HG03280 (cell line): ENCODE measurements at regions not wholly inside any gene's neighbourhood (a gene's known extent, or its start where the extent isn't known, plus 50 kb on each side); places are given as distances from the start of the nearest gene placed in this dataset.

Experiments used
- ATAC-seq: cut with Tn5 transposase; IDR thresholded peaks from one replicate; pipeline ENCODE4 v1.9.1; 2021; ENCODE audit warnings: mild to moderate bottlenecking, moderate library complexity; ENCODE audit not compliant: unreplicated experiment

DNA sequence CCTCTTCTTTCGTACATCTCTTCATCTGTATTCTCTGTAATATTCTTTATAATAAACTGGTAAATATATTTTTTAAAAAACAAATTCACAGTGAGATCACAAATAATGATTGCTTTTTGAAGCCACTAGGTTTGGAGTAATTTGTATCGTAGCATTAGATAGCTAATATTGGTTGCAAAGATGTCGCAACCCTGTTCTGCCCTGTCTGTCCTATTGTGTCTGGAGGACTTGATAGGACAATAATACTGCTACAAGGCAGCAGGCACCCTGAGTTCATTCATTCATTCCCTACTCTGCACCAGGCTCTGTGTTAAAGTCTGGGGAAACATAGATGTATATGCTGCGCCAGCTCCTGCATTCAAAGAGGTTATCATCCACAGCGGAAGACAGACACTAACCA, 206.7 kb upstream of the KLF4 start:
- ATAC-seq = no peak

DNA sequence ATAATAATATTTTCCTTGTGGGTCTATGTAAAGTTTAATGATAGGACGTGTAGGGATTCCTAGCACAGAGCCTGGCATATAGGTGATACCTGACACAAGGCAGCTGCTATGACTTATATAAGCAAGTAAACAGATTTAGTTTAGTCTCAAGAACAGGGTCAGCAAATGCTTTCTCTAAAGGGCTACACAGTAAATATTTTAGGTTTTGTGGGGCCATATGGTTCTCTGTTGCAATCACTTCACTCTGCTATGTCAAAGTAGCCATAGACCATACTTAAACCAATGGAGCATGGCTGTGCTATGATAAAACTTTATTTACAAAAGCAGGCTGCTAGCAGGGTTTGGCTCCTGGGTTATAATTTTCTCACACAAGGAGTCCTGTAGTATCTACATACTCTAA, 204.8 kb upstream of the KLF4 start:
- no peak for ATAC-seq

DNA sequence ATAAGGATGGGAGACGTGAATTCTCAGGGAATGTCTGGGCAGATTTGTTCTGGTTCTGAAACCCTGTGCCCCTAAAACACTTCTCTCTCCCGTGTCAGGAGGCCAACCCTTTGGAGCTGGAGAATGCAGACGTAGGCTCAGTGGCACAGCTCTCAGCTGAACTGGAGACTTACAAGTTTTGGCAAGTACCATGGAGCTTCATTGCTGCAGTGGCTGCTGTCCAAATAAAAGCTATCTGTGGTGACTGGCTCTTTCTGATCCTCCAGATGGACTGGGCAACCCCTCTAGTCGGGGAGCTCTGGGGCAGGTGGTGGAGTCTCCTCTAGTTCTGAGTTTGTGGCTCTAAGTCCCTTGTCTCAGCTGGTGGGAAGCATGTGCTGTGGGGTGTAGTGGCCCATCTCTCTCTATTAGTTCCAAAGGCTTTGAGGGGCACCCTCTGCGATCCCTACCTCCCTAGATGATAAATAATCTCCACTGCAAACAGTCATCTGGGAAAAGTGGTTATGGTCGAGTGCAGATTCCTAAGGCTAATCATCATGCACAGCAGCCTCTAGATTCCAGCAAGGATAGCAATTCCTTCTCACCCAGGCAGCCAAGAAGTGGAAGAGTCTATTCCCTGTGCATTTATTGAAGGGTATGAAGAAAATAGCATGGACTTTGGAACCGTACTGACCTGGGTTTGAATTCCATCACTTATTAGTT, 204.2 kb upstream of the KLF4 start:
- no peak for ATAC-seq

DNA sequence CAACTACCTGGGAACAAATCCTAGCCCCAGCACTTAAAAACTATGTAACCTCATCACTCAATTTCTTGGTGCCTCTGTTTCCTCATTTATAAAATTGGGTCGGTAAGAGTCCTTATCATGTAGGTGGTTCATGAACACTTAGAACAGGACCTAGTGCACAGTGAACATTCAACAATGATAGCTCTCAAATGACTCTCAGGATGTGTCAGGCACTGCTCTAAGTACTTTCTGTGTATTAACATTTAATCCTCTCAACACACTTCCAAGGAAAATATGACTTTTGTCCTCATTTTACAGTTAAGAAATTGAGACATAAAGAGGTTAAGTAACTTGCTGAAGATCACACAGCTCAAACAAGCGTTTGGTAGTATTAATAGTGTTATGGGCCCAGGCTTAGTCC, 202.1 kb upstream of the KLF4 start:
- ATAC-seq = no peak

DNA sequence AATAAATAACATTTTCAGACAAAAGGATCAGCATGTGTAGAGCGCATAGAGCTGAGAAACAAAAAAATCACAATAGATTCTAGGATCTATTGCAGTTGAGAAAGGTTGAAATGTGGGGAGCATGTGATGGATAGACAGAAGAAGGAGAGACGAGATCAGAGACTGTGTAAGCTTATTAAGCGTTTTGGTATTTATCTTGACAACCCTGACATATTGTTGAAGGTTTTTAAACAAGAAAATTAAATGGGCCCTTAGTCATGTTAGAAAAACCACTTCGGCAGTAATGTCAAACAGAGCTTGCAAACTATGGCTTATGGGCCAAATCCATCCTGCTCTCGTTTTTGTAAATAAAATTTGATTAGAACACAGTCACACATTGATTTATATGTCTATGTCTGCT, 200.5 kb upstream of the KLF4 start:
- no peak for ATAC-seq

DNA sequence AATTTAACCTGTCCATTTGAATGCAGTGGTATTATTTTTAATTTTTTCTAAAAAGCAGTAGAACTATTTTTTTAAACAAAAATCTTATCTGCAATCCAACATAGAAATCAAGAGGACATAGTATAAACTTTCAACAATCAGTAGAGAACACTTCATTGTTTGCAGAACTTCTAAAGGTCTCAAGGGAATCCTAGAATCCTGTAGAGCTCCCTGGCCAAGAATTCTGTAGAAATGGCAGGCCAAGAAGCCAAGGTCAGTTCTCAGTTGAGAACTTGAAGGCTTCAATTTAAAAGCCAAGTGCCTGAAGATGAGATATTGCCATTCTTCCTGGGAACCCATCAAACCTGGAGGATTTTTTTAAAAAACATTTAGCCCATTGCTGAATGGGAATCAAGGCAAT, 199.2 kb upstream of the KLF4 start:
- ATAC-seq = no peak

DNA sequence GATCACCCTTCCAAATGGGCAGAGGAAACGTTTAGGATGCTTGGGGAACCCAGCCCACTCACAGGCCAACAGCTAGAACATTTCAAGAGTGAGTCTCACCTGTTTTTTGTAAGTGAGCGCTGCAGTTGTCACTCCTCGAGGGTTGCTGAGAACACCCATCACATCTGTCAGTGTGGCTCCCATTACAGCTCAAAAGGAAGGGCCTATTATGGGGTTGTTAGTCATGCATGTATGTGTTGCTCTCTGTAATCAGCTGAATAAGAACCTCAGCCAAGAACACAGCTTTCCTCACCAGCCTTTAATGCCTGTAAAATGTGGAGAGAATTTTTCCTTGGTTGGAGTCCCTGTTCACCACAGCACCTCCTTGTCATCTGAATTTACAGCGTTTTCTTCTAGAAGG, 196.3 kb upstream of the KLF4 start:
- no peak for ATAC-seq

DNA sequence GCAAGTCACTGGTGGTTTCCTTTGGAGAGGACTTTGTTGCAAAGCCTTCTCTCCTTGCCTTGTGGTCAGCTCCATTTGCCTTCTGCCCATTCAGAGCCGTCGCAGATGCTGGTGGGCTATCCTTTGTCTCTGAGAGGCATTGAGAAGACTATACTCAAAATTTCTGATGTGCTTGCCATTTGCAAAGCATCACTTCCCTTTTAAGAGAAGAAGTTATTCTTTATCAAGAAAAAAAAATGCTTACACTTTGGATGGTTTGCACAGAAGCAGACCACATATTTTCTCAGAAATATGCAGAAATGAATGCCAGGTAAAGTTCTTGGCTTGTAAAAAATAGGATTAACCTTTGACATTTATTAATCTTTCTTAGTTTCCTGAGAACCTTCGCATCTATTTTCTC, 195.8 kb upstream of the KLF4 start:
- no peak for ATAC-seq

DNA sequence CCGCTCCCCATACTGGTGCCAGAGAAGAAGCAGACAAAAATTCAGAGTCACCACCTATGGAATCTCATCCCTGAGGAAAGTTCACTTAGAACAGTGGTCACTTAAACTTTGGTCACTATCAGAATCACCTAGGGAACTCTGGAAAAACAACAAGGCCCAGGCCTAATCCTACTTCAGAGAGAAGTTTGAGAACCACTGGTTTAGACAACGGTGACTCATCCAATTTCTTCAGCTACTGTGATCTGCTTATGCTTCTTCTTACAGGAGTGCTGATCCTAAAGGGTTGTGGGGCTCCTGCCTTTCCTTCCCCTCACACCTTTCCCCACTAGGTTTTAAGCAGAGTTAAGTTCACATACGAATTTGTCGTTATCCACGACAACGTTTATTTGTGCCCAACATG, 194.7 kb upstream of the KLF4 start:
- ATAC-seq = no peak

DNA sequence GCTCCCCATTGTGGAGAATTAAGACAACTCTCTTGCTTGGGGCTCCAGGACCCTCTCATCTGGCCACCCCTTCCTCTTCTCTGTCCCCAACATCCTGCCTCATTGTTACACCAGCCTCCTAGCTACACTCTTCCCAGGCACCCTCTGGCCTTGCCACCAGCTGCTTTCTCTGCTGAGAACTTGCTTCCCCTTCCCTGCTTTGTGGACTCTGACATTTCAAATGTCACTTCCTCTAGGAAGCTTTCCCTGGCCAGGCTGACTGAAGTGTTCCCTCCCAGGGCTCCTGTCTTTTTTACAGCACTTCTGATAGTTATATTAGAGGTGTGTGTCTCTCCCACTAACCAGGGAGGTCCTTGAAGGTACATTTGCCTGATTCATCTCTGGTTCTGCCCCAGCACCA, 194.0 kb upstream of the KLF4 start:
- ATAC-seq = no peak

DNA sequence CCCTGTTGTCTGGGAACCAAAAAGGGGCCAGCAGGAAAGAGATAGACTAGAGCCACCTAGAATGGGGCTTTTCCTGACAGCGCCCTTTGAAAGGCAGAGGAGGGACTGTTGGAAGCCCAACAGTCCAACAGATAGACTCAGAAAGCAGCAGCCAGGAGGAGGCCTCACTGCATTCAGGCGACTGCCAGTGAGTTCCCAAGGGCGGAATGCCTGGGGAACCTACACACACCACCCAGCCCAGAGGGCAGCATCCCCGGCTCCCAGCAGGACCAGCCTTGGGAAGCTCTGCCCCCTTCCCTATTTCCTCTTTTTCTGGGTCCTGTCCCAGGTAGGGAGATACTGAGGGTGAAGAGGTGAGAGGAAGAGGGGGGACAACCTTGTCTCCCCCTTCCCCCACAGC, 192.4 kb upstream of the KLF4 start:
- ATAC-seq = no peak

DNA sequence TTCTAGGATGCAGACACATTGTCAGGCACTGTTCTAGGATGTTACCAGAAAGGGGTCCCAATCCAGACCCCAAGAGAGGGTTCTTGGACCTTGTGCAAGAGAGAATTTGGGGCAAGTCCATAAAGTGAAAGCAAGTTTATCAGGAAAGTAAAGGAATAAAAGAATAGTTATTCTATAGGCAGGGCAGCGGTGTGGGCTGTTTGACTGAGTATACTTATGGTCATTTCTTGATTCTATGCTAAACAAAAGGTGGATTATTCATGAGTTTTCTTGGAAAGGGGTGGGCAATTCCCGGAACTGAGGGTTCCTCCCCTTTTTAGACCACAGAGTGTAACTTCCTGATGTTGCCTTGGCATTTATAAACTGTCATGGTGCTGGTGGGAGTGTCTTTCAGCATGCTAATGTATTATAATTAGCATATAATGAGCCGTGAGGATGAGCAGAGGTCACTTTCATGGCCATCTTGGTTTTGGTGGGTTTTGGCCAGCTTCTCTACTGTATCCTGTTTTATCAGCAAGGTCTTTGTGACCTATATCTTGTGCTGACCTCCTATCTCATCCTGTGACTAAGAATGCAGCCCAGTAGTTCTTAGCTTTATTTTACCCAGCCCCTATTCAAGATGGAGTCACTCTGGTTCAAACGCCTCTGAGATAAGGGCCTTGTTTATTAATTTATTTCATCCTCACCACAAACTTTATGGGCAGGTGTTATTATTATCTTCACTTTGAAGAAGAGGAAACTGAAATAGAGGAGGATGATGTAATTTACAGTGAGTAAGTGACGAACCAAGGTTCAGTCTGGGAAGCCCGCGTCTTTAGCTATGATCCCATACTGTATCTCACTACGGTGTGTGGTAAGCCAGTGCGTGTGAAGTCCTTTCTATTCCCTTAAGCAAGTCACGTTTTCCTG, 186.0 kb upstream of the KLF4 start:
- no peak for ATAC-seq

DNA sequence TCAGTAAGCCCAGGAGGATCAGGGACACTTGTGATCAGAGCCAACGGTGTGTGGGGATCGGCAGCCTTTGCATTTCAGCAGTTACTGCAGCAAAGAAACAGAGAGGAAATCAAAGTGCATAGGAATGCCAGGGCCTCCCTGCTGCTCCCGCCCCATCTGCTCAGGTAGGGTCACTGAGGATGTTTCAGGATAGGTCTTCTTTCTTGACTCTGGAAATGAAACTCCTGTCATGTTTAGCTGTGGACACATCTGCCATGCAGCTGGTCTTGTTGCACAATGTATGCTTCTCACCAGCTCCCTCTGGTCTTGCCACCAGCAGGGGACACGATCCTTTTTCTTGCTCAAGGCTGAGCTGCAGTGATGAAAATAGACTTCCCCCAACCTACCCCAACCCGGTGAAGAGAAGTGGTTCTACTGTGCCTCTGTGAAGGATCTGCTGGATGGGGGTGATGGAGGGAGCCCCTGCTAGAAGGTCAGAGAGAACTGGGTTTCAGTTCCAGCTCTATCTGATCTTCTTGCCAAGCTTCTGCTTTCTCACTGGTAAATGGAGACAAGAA, 185.2 kb upstream of the KLF4 start:
- ATAC-seq = no peak

DNA sequence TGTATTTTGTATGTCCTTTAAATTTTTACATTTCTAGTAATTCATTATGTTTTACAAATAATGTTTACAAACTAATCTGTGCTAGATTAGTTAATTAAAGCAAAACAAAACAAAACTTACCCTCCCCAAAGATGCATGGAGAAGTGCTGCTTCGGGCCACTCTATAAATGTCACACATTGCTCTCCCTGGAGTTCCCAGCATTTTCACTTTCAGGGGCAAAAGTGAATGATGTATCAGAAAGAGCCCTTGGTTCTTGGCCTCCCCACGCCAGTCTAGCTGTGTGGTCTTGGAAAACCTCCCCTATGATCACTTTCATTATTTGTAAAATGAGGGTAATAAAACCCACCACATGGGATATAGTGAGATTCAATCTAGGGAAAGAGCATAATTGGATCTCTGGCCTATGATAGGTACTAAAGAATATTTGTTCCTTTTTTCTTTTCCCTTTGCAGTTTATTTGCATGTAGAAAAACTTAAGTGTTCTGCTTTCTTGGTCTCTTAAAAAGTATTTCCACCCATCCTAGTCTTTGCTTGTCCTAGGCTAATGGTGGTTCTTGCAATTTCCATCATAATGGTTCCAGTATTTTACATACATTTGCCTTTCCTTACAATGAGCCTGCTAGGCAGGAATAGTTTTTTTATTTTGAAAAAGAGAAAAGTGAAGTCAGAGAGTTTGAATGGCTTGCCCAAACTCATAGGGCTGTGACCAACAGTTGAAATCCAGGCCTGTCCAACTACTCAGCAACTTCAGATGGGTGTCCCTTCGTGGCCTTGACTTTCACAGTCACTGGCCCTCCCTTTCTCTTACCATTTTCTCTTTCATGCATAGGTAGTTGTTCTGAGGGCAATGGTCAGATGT, 184.5 kb upstream of the KLF4 start:
- no peak for ATAC-seq

DNA sequence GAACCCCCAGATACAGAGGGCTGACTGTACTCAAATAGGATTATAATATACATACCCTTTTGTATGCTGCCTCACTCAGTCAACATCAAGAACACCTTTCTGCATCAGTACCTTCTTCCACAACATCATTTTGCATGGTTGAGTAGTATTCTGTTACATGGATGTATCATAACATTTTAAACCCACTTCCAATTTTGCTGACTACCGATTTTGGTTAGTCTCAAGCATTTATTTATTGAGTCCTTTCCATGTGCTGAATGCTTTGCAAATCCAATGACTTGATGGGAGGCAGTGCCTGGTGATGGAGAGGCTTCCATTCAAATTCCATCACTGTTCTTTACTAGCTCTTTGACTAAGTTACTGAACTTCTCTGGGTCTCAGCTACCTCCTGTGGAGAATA, 182.0 kb upstream of the KLF4 start:
- no peak for ATAC-seq

DNA sequence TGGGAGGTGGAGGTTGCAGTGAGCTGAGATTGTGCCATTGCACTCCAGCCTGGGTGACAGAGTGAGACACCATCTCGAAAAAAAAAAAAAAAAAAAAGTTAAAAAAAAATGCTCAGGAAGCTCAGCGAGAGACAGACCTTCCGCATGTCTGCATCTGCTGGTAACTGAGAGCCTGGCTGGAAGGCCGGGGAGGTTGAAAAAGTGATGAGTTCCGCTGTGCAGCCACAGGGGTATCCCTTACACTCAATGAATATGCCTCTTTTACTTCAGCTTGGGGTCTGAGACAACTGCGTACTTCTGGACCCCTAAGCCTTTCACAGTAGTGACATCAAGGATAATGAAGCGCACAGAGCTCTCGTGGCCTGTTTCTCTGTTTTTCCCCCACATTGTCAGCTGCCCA, 179.9 kb upstream of the KLF4 start:
- no peak for ATAC-seq

DNA sequence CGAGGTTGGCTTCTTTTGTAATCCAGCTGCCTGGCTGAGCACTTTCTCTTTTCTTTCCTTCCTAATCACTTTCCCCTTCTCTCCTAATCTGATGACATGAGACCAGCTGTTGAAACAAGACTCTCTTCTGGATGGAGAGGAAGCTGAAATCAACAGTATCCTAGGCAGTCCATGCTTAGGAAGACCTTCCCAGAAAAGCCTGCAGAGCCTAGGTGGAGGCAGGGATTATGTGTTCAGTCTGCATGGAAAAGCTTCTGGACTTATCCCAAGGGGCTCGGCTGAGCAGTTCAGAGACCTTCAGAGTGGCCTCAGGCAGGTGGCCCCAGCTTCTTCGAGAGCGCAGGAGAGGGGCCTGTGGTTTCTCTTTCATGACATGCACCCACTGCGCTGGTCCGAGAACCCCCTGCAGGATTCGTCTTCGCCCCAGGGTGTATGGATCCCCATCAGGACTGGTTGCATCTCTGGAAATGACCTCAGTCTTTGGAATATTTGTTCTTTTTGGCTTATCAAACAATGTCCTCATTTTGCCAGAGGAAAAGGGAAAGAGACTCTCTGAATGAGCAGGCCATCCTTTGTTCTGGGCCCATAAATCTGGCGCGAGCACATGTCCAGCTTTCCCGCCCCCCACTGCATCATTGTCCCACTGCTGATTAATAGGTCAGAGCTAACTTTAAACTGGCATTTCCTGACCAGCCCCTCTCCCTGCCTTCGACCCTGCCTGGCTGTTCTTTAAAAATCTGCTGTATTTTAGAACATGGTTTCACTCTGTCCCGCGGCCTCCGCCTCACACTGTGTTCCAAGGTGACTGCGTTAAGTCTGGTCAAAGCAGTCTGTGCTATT, 177.9 kb upstream of the KLF4 start:
- ATAC-seq = no peak

DNA sequence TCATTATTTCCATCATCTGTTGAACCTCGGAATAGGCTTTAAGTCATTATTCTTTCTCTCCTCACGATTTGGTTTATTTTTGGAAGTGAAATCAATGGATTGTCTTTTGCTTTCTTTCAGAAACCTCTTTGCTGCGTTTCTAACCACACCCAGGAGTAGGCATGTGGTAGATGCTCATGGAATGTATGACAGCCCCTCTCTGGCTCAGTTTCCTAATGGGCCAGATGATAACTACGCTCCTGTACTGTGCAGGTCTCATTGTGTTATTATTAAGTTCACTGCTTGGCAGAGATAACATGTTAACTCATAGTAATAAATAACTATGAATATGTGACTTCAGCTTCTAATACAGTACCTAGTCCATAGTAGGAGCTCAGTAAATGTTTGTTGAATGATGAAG, 175.5 kb upstream of the KLF4 start:
- ATAC-seq = no peak

DNA sequence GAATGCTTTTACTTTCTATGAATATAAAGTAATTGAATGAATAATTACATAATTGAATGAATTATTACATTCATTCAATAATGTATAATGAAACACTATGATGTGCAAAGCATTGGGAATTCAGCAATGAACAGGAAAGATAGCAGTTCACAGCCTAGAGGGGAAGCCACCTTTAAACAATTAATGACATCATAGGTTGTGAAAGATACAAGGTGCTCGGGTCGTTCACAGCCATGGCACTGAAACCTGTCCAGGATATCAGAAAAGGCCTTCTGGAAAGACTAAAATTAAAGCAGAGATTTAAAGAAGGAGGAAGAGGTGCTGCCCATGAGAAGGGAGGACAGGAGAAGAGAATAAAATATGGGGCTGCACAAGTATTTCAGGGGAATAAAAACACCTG, 171.4 kb upstream of the KLF4 start:
- ATAC-seq = no peak

DNA sequence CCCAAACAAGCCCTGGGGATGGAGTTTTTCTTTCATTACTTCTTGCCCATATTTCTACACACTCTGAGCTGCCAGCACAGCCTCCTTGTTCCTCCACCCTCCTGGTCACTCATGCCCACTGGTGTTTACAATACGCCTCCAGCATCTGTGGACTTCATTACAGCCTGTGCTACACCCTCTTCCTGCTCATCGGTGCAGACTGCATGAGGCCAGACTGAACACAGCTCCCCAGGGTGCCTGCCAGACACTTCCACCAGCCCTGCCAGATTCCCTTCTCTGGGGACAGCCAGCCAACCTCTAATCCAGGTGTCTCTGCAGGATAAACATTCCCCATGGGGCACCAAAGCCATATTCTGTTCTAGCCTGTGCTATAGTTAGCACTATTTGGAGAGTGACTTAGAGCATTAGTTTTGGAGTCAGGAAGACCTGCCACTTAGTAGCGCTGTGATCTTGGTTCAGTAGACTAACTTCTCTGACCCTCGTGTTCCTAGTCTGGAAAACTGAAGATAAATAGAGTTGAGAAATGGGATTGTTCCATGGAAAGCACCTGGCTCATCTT, 163.8 kb upstream of the KLF4 start:
- no peak for ATAC-seq
